GM23338 (cell line): ENCODE measurements at regions not wholly inside any gene's neighbourhood (a gene's known extent, or its start where the extent isn't known, plus 50 kb on each side); places are given as distances from the start of the nearest gene placed in this dataset.

Experiments
- ATAC-seq: fragments of 200-7000 bp; cut with Tn5 transposase; 3 replicates; pipeline ENCODE4 v1.9.1; 2020
- DNase-seq: peaks from one replicate; pipeline ENCODE4 v3.0.0-alpha.2; 2015; ENCODE audit warnings: low spot score
- H2AFZ ChIP-seq: fragments of 200-600 bp; sonication (generic); 2 replicates; pipeline ENCODE4 v1.8.0; 2016; ENCODE audit warnings: antibody characterized with exemption, mild to moderate bottlenecking, moderate library complexity
- H3F3A ChIP-seq: fragments of 200-600 bp; sonication (generic); replicated peaks from 2 replicates; pipeline ENCODE4 v1.8.0; 2017; ENCODE audit warnings: antibody characterized with exemption, mixed run types, low read depth
- H3K27ac ChIP-seq: fragments of 200-600 bp; sonication (generic); 2 replicates; pipeline ENCODE4 v1.6.1; 2016; ENCODE audit warnings: low read depth
- H3K27me3 ChIP-seq: fragments of 200-600 bp; sonication (generic); 2 replicates; pipeline ENCODE4 v1.8.0; 2016; ENCODE audit warnings: mild to moderate bottlenecking, mixed run types, moderate library complexity; ENCODE audit not compliant: insufficient read depth
- H3K36me3 ChIP-seq: fragments of 200-600 bp; sonication (generic); 2 replicates; pipeline ENCODE4 v1.8.0; 2016; ENCODE audit warnings: mild to moderate bottlenecking; ENCODE audit not compliant: insufficient read depth
- H3K4me1 ChIP-seq: fragments of 200-600 bp; sonication (generic); 2 replicates; pipeline ENCODE4 v1.8.0; 2016; ENCODE audit warnings: mild to moderate bottlenecking, moderate library complexity; ENCODE audit not compliant: insufficient read depth
- H3K4me2 ChIP-seq: fragments of 200-600 bp; sonication (generic); 2 replicates; pipeline ENCODE4 v1.7.1; 2017; ENCODE audit warnings: mixed run types
- H3K4me3 ChIP-seq: fragments of 200-600 bp; sonication (generic); 2 replicates; pipeline ENCODE4 v1.6.1; 2016; ENCODE audit warnings: mixed run types
- H3K79me2 ChIP-seq: fragments of 200-600 bp; sonication (generic); replicated peaks from 2 replicates; pipeline ENCODE4 v1.8.0; 2017; ENCODE audit warnings: mild to moderate bottlenecking; ENCODE audit not compliant: insufficient read depth
- H3K9me2 ChIP-seq: fragments of 200-600 bp; sonication (generic); 2 replicates; pipeline ENCODE4 v1.8.0; 2017; ENCODE audit not compliant: insufficient read depth
- H4K20me1 ChIP-seq: fragments of 200-600 bp; sonication (generic); replicated peaks from 2 replicates; pipeline ENCODE4 v1.8.0; 2017; ENCODE audit warnings: mild to moderate bottlenecking; ENCODE audit not compliant: insufficient read depth
- H3K27ac Mint-ChIP-seq: 2 replicates; pipeline ENCODE4 v1.8.0; 2020; ENCODE audit warnings: inconsistent platforms, mild to moderate bottlenecking, moderate library complexity, mixed read lengths
- H3K27me3 Mint-ChIP-seq: 3 replicates; pipeline ENCODE4 v1.8.0; 2022; ENCODE audit warnings: low read depth, mild to moderate bottlenecking, moderate library complexity, mixed read lengths, inconsistent platforms; ENCODE audit not compliant: insufficient read depth, poor library complexity
- H3K36me3 Mint-ChIP-seq: 3 replicates; pipeline ENCODE4 v1.8.0; 2021; ENCODE audit warnings: low read depth, mild to moderate bottlenecking, inconsistent platforms, moderate library complexity, mixed read lengths
- H3K4me1 Mint-ChIP-seq: 3 replicates; pipeline ENCODE4 v1.8.0; 2020; ENCODE audit warnings: mild to moderate bottlenecking, inconsistent platforms, mixed read lengths
- H3K4me3 Mint-ChIP-seq: 3 replicates; pipeline ENCODE4 v1.8.0; 2021; ENCODE audit warnings: moderate library complexity, mild to moderate bottlenecking, inconsistent platforms, mixed read lengths
- H3K9me3 Mint-ChIP-seq: 3 replicates; pipeline ENCODE4 v1.8.0; 2020; ENCODE audit warnings: moderate library complexity, mild to moderate bottlenecking, inconsistent platforms, mixed read lengths
- CREB1 ChIP-seq: fragments of 250-450 bp; sonication (Bioruptor Pico); IDR thresholded peaks from 2 replicates; pipeline ENCODE4 v1.5.0; 2020; ENCODE audit warnings: low read depth, mild to moderate bottlenecking, moderate library complexity
- ETS1 ChIP-seq: IDR thresholded peaks from 2 replicates; pipeline ENCODE4 v1.6.1; 2016; ENCODE audit warnings: antibody characterized with exemption
- EZH2 ChIP-seq: fragments of 200-600 bp; sonication (generic); IDR thresholded peaks from one replicate; pipeline ENCODE4 v1.8.0; 2017; ENCODE audit warnings: antibody characterized with exemption, mild to moderate bottlenecking, low read depth; ENCODE audit not compliant: unreplicated experiment
- EZH2phosphoT487 ChIP-seq: fragments of 200-600 bp; sonication (generic); IDR thresholded peaks from one replicate; pipeline ENCODE4 v1.8.1; 2018; ENCODE audit warnings: antibody characterized with exemption; ENCODE audit not compliant: unreplicated experiment
- JUNB ChIP-seq: IDR thresholded peaks from one replicate; pipeline ENCODE4 v1.6.1; 2016; ENCODE audit warnings: antibody characterized with exemption; ENCODE audit not compliant: unreplicated experiment
- NANOG ChIP-seq: IDR thresholded peaks from 2 replicates; pipeline ENCODE4 v1.6.1; 2016; ENCODE audit warnings: antibody characterized with exemption, borderline replicate concordance
- ZNF114 ChIP-seq: fragments of 250-450 bp; sonication (Bioruptor Pico); IDR thresholded peaks from 2 replicates; pipeline ENCODE4 v1.5.0; 2020; ENCODE audit warnings: mild to moderate bottlenecking, moderate library complexity
- ZNF331 ChIP-seq: fragments of 250-450 bp; sonication (Bioruptor Pico); IDR thresholded peaks from 2 replicates; pipeline ENCODE4 v1.5.0; 2020; ENCODE audit warnings: low read depth, mild to moderate bottlenecking, moderate library complexity
- TF ChIP-seq, protein P1 (sequence below): IDR thresholded peaks from one replicate; pipeline ENCODE4 v1.6.1; 2018; ENCODE audit warnings: antibody characterized with exemption; ENCODE audit not compliant: unreplicated experiment
- TF ChIP-seq, protein P2 (sequence below), 2 experiments: fragments of 200-600 bp in 1 of 2; sonication (generic) in 1 of 2; conservative IDR thresholded peaks; 2 replicates each; pipeline versions ENCODE4 v1.5.1 to v1.6.1; 2016 to 2017; ENCODE audit warnings: antibody characterized with exemption in 2 of 2, low read depth in 2 of 2, mild to moderate bottlenecking in 2 of 2, moderate library complexity in 1 of 2
- TF ChIP-seq, protein P3 (sequence below): fragments of 250-450 bp; sonication (Bioruptor Pico); IDR thresholded peaks from 2 replicates; pipeline ENCODE4 v1.5.0; 2020; ENCODE audit warnings: mild to moderate bottlenecking, moderate library complexity

GRCh38 chr6:25215881-25216280 lies 63.3 kb upstream of the CARMIL1 start (continued):
- TF ChIP-seq, protein P1, sequence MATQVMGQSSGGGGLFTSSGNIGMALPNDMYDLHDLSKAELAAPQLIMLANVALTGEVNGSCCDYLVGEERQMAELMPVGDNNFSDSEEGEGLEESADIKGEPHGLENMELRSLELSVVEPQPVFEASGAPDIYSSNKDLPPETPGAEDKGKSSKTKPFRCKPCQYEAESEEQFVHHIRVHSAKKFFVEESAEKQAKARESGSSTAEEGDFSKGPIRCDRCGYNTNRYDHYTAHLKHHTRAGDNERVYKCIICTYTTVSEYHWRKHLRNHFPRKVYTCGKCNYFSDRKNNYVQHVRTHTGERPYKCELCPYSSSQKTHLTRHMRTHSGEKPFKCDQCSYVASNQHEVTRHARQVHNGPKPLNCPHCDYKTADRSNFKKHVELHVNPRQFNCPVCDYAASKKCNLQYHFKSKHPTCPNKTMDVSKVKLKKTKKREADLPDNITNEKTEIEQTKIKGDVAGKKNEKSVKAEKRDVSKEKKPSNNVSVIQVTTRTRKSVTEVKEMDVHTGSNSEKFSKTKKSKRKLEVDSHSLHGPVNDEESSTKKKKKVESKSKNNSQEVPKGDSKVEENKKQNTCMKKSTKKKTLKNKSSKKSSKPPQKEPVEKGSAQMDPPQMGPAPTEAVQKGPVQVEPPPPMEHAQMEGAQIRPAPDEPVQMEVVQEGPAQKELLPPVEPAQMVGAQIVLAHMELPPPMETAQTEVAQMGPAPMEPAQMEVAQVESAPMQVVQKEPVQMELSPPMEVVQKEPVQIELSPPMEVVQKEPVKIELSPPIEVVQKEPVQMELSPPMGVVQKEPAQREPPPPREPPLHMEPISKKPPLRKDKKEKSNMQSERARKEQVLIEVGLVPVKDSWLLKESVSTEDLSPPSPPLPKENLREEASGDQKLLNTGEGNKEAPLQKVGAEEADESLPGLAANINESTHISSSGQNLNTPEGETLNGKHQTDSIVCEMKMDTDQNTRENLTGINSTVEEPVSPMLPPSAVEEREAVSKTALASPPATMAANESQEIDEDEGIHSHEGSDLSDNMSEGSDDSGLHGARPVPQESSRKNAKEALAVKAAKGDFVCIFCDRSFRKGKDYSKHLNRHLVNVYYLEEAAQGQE: no peak
- TF ChIP-seq ZNF114: no peak
- TF ChIP-seq JUNB: no peak
- no peak for TF ChIP-seq CREB1 (CRISPR knock-in tag)
- no peak for TF ChIP-seq EZH2
- no peak for TF ChIP-seq ETS1

DNA sequence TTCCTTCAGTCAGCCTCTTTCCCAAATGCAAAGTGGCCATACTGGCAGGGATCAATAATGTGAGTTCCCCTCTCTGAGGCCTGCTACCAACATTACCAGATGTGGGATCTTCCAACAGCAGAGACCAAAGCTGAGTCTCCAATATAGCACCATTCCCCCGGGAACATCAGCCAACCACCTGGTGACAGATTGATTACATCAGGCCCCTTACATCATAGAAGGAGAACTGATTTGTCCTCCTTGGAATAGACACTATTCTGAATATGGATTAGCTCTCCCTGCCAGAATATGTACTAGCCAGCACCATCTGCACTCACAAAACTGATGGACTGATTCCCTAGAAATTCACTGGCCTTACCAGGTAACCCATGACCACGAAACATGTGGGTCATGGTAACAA lies 61.9 kb upstream of the CARMIL1 start:
- H3K4me1 Mint-ChIP-seq: peaks cover 13% of the 10 kb centered on the region; the same call in 2 of the 3 replicates
- Histone ChIP-seq H3K36me3 (no peaks in the 10 kb centered on the region), H3K27me3 (no peaks in the 10 kb centered on the region), H3K4me3 (no peak overlapping the region), H3K4me1 (peaks cover 19% of the 10 kb centered on the region; the same call in 1 of the 2 replicates), H3K79me2 (no peaks in the 10 kb centered on the region), H3F3A (no peaks in the 10 kb centered on the region), H3K4me2 (no peak overlapping the region), H2AFZ (peak overlapping the region; percentile 92; the same call in 1 of the 2 replicates), H3K27ac (no peak overlapping the region), H4K20me1 (no peaks in the 10 kb centered on the region), H3K9me2 (0 out of 2 replicates have a peak, but pooled peaks cover 4% of the 10 kb centered on the region)
- no peak overlapping the region for H3K27ac Mint-ChIP-seq
- no peak for ATAC-seq
- no peak overlapping the region for H3K4me3 Mint-ChIP-seq
- H3K9me3 Mint-ChIP-seq: no peaks in the 10 kb centered on the region
- H3K27me3 Mint-ChIP-seq: no peaks in the 10 kb centered on the region
- H3K36me3 Mint-ChIP-seq: no peaks in the 10 kb centered on the region
- DNase-seq: no peak
- TF ChIP-seq EZH2 (no peak), EZH2phosphoT487 (no peak), NANOG (no peak), ZNF114 (no peak), JUNB (no peak), ZNF331 (CRISPR knock-in tag) (no peak)
- TF ChIP-seq, protein P2, sequence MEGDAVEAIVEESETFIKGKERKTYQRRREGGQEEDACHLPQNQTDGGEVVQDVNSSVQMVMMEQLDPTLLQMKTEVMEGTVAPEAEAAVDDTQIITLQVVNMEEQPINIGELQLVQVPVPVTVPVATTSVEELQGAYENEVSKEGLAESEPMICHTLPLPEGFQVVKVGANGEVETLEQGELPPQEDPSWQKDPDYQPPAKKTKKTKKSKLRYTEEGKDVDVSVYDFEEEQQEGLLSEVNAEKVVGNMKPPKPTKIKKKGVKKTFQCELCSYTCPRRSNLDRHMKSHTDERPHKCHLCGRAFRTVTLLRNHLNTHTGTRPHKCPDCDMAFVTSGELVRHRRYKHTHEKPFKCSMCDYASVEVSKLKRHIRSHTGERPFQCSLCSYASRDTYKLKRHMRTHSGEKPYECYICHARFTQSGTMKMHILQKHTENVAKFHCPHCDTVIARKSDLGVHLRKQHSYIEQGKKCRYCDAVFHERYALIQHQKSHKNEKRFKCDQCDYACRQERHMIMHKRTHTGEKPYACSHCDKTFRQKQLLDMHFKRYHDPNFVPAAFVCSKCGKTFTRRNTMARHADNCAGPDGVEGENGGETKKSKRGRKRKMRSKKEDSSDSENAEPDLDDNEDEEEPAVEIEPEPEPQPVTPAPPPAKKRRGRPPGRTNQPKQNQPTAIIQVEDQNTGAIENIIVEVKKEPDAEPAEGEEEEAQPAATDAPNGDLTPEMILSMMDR (conservative IDR thresholded peaks at IDR 0.05; ENCODE audit: low read depth in 2 of 2): no peak
- TF ChIP-seq, protein P3, sequence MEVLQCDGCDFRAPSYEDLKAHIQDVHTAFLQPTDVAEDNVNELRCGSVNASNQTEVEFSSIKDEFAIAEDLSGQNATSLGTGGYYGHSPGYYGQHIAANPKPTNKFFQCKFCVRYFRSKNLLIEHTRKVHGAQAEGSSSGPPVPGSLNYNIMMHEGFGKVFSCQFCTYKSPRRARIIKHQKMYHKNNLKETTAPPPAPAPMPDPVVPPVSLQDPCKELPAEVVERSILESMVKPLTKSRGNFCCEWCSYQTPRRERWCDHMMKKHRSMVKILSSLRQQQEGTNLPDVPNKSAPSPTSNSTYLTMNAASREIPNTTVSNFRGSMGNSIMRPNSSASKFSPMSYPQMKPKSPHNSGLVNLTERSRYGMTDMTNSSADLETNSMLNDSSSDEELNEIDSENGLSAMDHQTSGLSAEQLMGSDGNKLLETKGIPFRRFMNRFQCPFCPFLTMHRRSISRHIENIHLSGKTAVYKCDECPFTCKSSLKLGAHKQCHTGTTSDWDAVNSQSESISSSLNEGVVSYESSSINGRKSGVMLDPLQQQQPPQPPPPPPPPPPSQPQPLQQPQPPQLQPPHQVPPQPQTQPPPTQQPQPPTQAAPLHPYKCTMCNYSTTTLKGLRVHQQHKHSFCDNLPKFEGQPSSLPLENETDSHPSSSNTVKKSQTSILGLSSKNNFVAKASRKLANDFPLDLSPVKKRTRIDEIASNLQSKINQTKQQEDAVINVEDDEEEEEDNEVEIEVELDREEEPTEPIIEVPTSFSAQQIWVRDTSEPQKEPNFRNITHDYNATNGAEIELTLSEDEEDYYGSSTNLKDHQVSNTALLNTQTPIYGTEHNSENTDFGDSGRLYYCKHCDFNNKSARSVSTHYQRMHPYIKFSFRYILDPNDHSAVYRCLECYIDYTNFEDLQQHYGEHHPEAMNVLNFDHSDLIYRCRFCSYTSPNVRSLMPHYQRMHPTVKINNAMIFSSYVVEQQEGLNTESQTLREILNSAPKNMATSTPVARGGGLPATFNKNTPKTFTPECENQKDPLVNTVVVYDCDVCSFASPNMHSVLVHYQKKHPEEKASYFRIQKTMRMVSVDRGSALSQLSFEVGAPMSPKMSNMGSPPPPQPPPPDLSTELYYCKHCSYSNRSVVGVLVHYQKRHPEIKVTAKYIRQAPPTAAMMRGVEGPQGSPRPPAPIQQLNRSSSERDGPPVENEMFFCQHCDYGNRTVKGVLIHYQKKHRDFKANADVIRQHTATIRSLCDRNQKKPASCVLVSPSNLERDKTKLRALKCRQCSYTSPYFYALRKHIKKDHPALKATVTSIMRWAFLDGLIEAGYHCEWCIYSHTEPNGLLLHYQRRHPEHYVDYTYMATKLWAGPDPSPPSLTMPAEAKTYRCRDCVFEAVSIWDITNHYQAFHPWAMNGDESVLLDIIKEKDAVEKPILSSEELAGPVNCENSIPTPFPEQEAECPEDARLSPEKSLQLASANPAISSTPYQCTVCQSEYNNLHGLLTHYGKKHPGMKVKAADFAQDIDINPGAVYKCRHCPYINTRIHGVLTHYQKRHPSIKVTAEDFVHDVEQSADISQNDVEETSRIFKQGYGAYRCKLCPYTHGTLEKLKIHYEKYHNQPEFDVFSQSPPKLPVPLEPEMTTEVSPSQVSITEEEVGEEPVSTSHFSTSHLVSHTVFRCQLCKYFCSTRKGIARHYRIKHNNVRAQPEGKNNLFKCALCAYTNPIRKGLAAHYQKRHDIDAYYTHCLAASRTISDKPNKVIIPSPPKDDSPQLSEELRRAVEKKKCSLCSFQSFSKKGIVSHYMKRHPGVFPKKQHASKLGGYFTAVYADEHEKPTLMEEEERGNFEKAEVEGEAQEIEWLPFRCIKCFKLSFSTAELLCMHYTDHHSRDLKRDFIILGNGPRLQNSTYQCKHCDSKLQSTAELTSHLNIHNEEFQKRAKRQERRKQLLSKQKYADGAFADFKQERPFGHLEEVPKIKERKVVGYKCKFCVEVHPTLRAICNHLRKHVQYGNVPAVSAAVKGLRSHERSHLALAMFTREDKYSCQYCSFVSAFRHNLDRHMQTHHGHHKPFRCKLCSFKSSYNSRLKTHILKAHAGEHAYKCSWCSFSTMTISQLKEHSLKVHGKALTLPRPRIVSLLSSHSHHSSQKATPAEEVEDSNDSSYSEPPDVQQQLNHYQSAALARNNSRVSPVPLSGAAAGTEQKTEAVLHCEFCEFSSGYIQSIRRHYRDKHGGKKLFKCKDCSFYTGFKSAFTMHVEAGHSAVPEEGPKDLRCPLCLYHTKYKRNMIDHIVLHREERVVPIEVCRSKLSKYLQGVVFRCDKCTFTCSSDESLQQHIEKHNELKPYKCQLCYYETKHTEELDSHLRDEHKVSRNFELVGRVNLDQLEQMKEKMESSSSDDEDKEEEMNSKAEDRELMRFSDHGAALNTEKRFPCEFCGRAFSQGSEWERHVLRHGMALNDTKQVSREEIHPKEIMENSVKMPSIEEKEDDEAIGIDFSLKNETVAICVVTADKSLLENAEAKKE (CRISPR knock-in tag): no peak
